ENCODE measurements at regions not wholly inside any gene's neighbourhood (a gene's known extent, or its start where the extent isn't known, plus 50 kb on each side); places are given as distances from the start of the nearest gene placed in this dataset.

- TF ChIP-seq RAD21 (conservative IDR thresholded peaks at IDR 0.05 in 1 of 2, IDR thresholded peaks at IDR 0.05 in 1 of 2): peak; percentile 87 to 99
Observed at GRCh38 chr1:207963427-207964194, 52.7 kb upstream of the CD34 start (continued).

- CTCF ChIA-PET: interaction anchor here (0.7 to 4.6 kb wide), 43 partner anchors 9 to 289 kb away, joined by 3 to 112 read pairs (median 7); no protein-coding TSS in a partner anchor
- Histone ChIP-seq H3K4me3 (peak overlapping the region; percentile 69), H3K27ac (peak overlapping the region; percentile 91 to 96), H3K4me1 (peaks cover 8% of the 10 kb centered on the region; the same call in 2 of the 3 replicates), H3K4me2 (peak overlapping the region; percentile 94), H3K9me3 (no peaks in the 10 kb centered on the region)
- DNase-seq (ENCODE audit: low read depth in 1 of 2, low spot score in 1 of 2): peak in 1 of 2 experiments; percentile 15
- POLR2A ChIA-PET: interaction anchor here (0.8 to 2.2 kb wide), 6 partner anchors 16 to 136 kb away, joined by 3 to 12 read pairs (median 4); no protein-coding TSS in a partner anchor
- peak; percentile 20 to 64; a peak in 5 of 6 replicates for ATAC-seq
- no peak for FAIRE-seq
- WGBS (ENCODE audit: missing lambda C conversion rate): 59% methylated on average over 28 of the region's 32 CpGs
- TF ChIP-seq RCOR1 (IDR thresholded peaks at IDR 0.05; ENCODE audit: low read depth, low read length) (no peak), NFE2L2 (conservative IDR thresholded peaks at IDR 0.05; ENCODE audit: low read length) (no peak), MAFK (IDR thresholded peaks at IDR 0.05; ENCODE audit: partially characterized antibody) (no peak), ZNF302 (CRISPR knock-in tag; IDR thresholded peaks at IDR 0.05) (no peak), ZC3H11A (IDR thresholded peaks at IDR 0.05) (no peak), RAD21 (conservative IDR thresholded peaks at IDR 0.05 in 1 of 2, IDR thresholded peaks at IDR 0.05 in 1 of 2) (no peak), MYC (IDR thresholded peaks at IDR 0.05; ENCODE audit: borderline replicate concordance, low read length) (no peak), KDM1A (IDR thresholded peaks at IDR 0.05; ENCODE audit: low read depth) (no peak), EHMT2 (IDR thresholded peaks at IDR 0.05; ENCODE audit: low read depth) (no peak), MAZ (IDR thresholded peaks at IDR 0.05; ENCODE audit: borderline replicate concordance, low read depth, low read length) (no peak), POLR2A (IDR thresholded peaks at IDR 0.05; ENCODE audit: low read length) (no peak), ZFP36 (IDR thresholded peaks at IDR 0.05; ENCODE audit: borderline replicate concordance, partially characterized antibody) (no peak), ESRRA (IDR thresholded peaks at IDR 0.05; ENCODE audit: borderline replicate concordance, low read length) (no peak), RNF2 (IDR thresholded peaks at IDR 0.05; ENCODE audit: borderline replicate concordance, low read depth) (no peak), TFCP2L1 (CRISPR knock-in tag; IDR thresholded peaks at IDR 0.05) (no peak), CHD4 (IDR thresholded peaks at IDR 0.05; ENCODE audit: borderline replicate concordance) (no peak), RARB (CRISPR knock-in tag; IDR thresholded peaks at IDR 0.05) (no peak), NPAS2 (CRISPR knock-in tag; IDR thresholded peaks at IDR 0.05; ENCODE audit: borderline replicate concordance) (no peak)
Observed at GRCh38 chr1:207962716-207963426, 51.9 kb upstream of the CD34 start.

Data from A549 (cell line).